WTC11 (cell line): ENCODE measurements at regions not wholly inside any gene's neighbourhood (a gene's known extent, or its start where the extent isn't known, plus 50 kb on each side); places are given as distances from the start of the nearest gene placed in this dataset.

Experiments used
- ATAC-seq: fragments of 200-7000 bp; cut with Tn5 transposase; 2 replicates; pipeline ENCODE4 v1.10.0; 2021; ENCODE audit warnings: mild to moderate bottlenecking, moderate library complexity
- CTCF ChIA-PET: fragments of 300-600 bp; sonication (Branson Sonifier 250); formaldehyde crosslinking; loops from one replicate; lab custom pipeline; 2021; ENCODE audit warnings: antibody characterized with exemption; lab: Charles Lee
- POLR2A ChIA-PET: fragments of 350-600 bp; sonication (Branson Sonifier 250); formaldehyde crosslinking; loops from one replicate; lab custom pipeline; 2021; ENCODE audit warnings: antibody characterized with exemption; lab: Charles Lee
- DNase-seq: peaks from one replicate; pipeline ENCODE4 v3.0.0; 2021; ENCODE audit warnings: low spot score
- H3K27ac Mint-ChIP-seq: 2 replicates; pipeline ENCODE4 v1.8.0; 2021; ENCODE audit warnings: mixed read lengths
- H3K27me3 Mint-ChIP-seq: 2 replicates; pipeline ENCODE4 v1.8.0; 2021; ENCODE audit warnings: low read depth, mild to moderate bottlenecking, moderate library complexity, mixed read lengths
- H3K36me3 Mint-ChIP-seq: 2 replicates; pipeline ENCODE4 v1.8.0; 2021; ENCODE audit warnings: mixed read lengths
- H3K4me1 Mint-ChIP-seq: 2 replicates; pipeline ENCODE4 v1.8.0; 2022; ENCODE audit warnings: mixed read lengths
- H3K4me3 Mint-ChIP-seq: 2 replicates; pipeline ENCODE4 v1.8.0; 2021; ENCODE audit warnings: mild to moderate bottlenecking, moderate library complexity, mixed read lengths
- H3K9me3 Mint-ChIP-seq: 2 replicates; pipeline ENCODE4 v1.8.0; 2021; ENCODE audit warnings: mixed read lengths
- FOXJ3 ChIP-seq: sonication (generic); formaldehyde crosslinking; IDR thresholded peaks from 2 replicates; pipeline ENCODE4 v1.9.0; 2021; ENCODE audit warnings: missing genetic modification reagents, mild to moderate bottlenecking, borderline replicate concordance
- JUN ChIP-seq: sonication (generic); formaldehyde crosslinking; IDR thresholded peaks from 2 replicates; pipeline ENCODE4 v1.8.0; 2023; ENCODE audit warnings: mild to moderate bottlenecking, missing genetic modification reagents
- MXD4 ChIP-seq: fragments of 250-450 bp; sonication (Bioruptor Pico); IDR thresholded peaks from 2 replicates; pipeline ENCODE4 v1.8.0; 2021; ENCODE audit warnings: mild to moderate bottlenecking, moderate library complexity, borderline replicate concordance
- MYBL2 ChIP-seq: sonication (generic); formaldehyde crosslinking; IDR thresholded peaks from 2 replicates; pipeline ENCODE4 v1.8.1; 2023; ENCODE audit warnings: mild to moderate bottlenecking, moderate library complexity, missing genetic modification reagents
- NR3C1 ChIP-seq: sonication (generic); formaldehyde crosslinking; conservative IDR thresholded peaks from 2 replicates; pipeline ENCODE4 v1.8.1; 2023; ENCODE audit warnings: low read depth, mild to moderate bottlenecking, missing genetic modification reagents
- PRRX2 ChIP-seq: fragments of 250-450 bp; sonication (Bioruptor Pico); IDR thresholded peaks from 2 replicates; pipeline ENCODE4 v1.8.0; 2021; ENCODE audit warnings: mild to moderate bottlenecking
- TCF7 ChIP-seq: sonication (generic); formaldehyde crosslinking; IDR thresholded peaks from 2 replicates; pipeline ENCODE4 v1.8.0; 2022; ENCODE audit warnings: mild to moderate bottlenecking, low read depth, missing genetic modification reagents, moderate library complexity
- ZNF416 ChIP-seq: fragments of 250-450 bp; sonication (Bioruptor Pico); IDR thresholded peaks from 2 replicates; pipeline ENCODE4 v1.9.0; 2021; ENCODE audit warnings: mild to moderate bottlenecking, inconsistent platforms
- TF ChIP-seq, protein P1 (sequence below): sonication (generic); formaldehyde crosslinking; IDR thresholded peaks from 2 replicates; pipeline ENCODE4 v1.8.0; 2023; ENCODE audit warnings: missing genetic modification reagents, mild to moderate bottlenecking, borderline replicate concordance
- TF ChIP-seq, protein P2 (sequence below): sonication (generic); formaldehyde crosslinking; IDR thresholded peaks from 2 replicates; pipeline ENCODE4 v1.8.1; 2022; ENCODE audit warnings: mild to moderate bottlenecking, missing genetic modification reagents, moderate library complexity, borderline replicate concordance
- TF ChIP-seq, protein P3 (sequence below): sonication (generic); formaldehyde crosslinking; IDR thresholded peaks from 2 replicates; pipeline ENCODE4 v1.8.0; 2022; ENCODE audit warnings: mild to moderate bottlenecking, missing genetic modification reagents
- TF ChIP-seq, protein P4 (sequence below): sonication (generic); formaldehyde crosslinking; IDR thresholded peaks from 2 replicates; pipeline ENCODE4 v1.8.0; 2023; ENCODE audit warnings: missing genetic modification reagents
- TF ChIP-seq, protein P5 (sequence below): sonication (generic); formaldehyde crosslinking; IDR thresholded peaks from 2 replicates; pipeline ENCODE4 v1.8.1; 2023; ENCODE audit warnings: mild to moderate bottlenecking, missing genetic modification reagents

DNA sequence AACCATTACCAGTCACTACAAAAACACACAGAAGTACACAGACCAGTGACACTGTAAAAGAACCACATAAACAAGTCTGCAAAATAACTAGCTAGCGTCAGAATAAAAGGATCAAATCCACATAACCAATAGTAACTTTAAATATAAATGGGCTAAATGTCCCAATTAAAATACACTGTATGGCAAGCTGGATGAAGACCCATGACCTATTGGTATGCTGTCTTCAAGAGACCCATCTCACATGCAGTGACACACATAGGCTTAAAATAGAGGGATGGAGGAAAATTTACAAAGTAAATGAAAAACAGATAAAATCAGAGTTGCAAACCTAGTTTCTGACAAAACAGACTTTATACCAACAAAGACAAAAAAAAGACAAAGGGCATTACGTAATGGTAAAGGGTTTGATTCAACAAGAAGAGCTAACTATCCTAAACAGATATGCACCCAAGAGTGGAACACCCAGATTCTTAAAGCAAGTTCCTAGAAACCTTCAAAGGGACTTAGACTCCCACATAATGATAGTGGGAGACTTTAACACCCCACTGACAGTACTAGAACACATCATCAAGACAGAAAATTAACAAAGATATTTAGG is 196.9 kb downstream of the TBX15 start (continued):
- TF ChIP-seq, protein P1, sequence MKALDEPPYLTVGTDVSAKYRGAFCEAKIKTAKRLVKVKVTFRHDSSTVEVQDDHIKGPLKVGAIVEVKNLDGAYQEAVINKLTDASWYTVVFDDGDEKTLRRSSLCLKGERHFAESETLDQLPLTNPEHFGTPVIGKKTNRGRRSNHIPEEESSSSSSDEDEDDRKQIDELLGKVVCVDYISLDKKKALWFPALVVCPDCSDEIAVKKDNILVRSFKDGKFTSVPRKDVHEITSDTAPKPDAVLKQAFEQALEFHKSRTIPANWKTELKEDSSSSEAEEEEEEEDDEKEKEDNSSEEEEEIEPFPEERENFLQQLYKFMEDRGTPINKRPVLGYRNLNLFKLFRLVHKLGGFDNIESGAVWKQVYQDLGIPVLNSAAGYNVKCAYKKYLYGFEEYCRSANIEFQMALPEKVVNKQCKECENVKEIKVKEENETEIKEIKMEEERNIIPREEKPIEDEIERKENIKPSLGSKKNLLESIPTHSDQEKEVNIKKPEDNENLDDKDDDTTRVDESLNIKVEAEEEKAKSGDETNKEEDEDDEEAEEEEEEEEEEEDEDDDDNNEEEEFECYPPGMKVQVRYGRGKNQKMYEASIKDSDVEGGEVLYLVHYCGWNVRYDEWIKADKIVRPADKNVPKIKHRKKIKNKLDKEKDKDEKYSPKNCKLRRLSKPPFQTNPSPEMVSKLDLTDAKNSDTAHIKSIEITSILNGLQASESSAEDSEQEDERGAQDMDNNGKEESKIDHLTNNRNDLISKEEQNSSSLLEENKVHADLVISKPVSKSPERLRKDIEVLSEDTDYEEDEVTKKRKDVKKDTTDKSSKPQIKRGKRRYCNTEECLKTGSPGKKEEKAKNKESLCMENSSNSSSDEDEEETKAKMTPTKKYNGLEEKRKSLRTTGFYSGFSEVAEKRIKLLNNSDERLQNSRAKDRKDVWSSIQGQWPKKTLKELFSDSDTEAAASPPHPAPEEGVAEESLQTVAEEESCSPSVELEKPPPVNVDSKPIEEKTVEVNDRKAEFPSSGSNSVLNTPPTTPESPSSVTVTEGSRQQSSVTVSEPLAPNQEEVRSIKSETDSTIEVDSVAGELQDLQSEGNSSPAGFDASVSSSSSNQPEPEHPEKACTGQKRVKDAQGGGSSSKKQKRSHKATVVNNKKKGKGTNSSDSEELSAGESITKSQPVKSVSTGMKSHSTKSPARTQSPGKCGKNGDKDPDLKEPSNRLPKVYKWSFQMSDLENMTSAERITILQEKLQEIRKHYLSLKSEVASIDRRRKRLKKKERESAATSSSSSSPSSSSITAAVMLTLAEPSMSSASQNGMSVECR (CRISPR knock-in tag): no peak
- TF ChIP-seq ZNF416 (CRISPR knock-in tag) (no peak), MYBL2 (no peak), JUN (CRISPR knock-in tag) (no peak), FOXJ3 (CRISPR knock-in tag) (no peak)
- TF ChIP-seq, protein P2, sequence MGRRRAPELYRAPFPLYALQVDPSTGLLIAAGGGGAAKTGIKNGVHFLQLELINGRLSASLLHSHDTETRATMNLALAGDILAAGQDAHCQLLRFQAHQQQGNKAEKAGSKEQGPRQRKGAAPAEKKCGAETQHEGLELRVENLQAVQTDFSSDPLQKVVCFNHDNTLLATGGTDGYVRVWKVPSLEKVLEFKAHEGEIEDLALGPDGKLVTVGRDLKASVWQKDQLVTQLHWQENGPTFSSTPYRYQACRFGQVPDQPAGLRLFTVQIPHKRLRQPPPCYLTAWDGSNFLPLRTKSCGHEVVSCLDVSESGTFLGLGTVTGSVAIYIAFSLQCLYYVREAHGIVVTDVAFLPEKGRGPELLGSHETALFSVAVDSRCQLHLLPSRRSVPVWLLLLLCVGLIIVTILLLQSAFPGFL (CRISPR knock-in tag): no peak

DNA sequence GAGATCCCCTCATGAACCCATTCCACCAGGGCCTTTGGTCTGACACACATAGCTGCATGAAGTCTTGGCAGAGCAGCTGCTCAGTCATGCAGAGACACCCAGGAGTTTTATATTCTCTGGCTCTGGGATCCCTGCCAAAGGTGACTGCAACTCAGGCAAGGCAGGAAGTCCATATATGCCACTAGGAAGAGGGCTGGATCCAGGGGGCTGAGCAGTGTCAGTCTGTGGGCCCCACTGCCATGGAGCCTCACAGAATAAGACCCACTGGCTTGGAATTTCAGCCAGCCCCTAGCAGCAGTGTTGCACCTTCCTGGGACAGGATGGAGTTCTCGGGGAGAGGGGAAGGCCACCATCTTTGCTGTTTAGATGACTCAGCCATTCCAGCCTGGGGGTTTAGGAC is 199.7 kb downstream of the TBX15 start:
- POLR2A ChIA-PET: no interaction called here
- Mint-ChIP-seq H3K9me3 (peaks cover 34% of the 10 kb centered on the region), H3K27me3 (no peaks in the 10 kb centered on the region), H3K4me3 (no peak overlapping the region), H3K36me3 (peaks cover 24% of the 10 kb centered on the region), H3K27ac (no peak overlapping the region), H3K4me1 (peaks cover 14% of the 10 kb centered on the region)
- ATAC-seq (no peak), DNase-seq (no peak)
- TF ChIP-seq, protein P3, sequence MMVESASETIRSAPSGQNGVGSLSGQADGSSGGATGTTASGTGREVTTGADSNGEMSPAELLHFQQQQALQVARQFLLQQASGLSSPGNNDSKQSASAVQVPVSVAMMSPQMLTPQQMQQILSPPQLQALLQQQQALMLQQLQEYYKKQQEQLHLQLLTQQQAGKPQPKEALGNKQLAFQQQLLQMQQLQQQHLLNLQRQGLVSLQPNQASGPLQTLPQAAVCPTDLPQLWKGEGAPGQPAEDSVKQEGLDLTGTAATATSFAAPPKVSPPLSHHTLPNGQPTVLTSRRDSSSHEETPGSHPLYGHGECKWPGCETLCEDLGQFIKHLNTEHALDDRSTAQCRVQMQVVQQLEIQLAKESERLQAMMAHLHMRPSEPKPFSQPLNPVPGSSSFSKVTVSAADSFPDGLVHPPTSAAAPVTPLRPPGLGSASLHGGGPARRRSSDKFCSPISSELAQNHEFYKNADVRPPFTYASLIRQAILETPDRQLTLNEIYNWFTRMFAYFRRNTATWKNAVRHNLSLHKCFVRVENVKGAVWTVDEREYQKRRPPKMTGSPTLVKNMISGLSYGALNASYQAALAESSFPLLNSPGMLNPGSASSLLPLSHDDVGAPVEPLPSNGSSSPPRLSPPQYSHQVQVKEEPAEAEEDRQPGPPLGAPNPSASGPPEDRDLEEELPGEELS: no peak
- TF ChIP-seq, protein P4, sequence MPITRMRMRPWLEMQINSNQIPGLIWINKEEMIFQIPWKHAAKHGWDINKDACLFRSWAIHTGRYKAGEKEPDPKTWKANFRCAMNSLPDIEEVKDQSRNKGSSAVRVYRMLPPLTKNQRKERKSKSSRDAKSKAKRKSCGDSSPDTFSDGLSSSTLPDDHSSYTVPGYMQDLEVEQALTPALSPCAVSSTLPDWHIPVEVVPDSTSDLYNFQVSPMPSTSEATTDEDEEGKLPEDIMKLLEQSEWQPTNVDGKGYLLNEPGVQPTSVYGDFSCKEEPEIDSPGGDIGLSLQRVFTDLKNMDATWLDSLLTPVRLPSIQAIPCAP: no peak
- TF ChIP-seq, protein P5, sequence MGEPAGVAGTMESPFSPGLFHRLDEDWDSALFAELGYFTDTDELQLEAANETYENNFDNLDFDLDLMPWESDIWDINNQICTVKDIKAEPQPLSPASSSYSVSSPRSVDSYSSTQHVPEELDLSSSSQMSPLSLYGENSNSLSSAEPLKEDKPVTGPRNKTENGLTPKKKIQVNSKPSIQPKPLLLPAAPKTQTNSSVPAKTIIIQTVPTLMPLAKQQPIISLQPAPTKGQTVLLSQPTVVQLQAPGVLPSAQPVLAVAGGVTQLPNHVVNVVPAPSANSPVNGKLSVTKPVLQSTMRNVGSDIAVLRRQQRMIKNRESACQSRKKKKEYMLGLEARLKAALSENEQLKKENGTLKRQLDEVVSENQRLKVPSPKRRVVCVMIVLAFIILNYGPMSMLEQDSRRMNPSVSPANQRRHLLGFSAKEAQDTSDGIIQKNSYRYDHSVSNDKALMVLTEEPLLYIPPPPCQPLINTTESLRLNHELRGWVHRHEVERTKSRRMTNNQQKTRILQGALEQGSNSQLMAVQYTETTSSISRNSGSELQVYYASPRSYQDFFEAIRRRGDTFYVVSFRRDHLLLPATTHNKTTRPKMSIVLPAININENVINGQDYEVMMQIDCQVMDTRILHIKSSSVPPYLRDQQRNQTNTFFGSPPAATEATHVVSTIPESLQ (CRISPR knock-in tag): no peak
- TF ChIP-seq NR3C1: no peak
- TF ChIP-seq TCF7 (CRISPR knock-in tag): no peak
- TF ChIP-seq MXD4 (CRISPR knock-in tag): no peak
- no peak for TF ChIP-seq PRRX2 (CRISPR knock-in tag)
- CTCF ChIA-PET: no interaction called here
